Naive B cell (primary cell): ENCODE measurements at regions not wholly inside any gene's neighbourhood (a gene's known extent, or its start where the extent isn't known, plus 50 kb on each side); places are given as distances from the start of the nearest gene placed in this dataset.
"Not testable (repeated sequence)": the region's sequence is repeated elsewhere in the genome, so short reads cannot be mapped to it uniquely, and the experiment has no call there.

ENCODE experiments used
- ATAC-seq, 2 donors: fragments of 150-1000 bp; cut with Tn5 transposase; 2 replicates each; pipeline ENCODE4 v1.10.0; 2021; ENCODE audit warnings: low read depth in 2 of 2, mild to moderate bottlenecking in 2 of 2, moderate library complexity in 2 of 2
- DNase-seq: peaks from one replicate; pipeline ENCODE4 v3.0.0; 2022
- H3K27ac Mint-ChIP-seq, 6 donors: one replicate each; pipeline ENCODE4 v1.8.0; 2020 to 2022; ENCODE audit warnings: mild to moderate bottlenecking in 6 of 6, mixed read lengths in 6 of 6, moderate library complexity in 5 of 6, inconsistent platforms in 2 of 6
- H3K27me3 Mint-ChIP-seq, 3 donors: one replicate each; pipeline ENCODE4 v1.8.0; 2021 to 2022; ENCODE audit warnings: mixed read lengths in 3 of 3, mild to moderate bottlenecking in 1 of 3
- H3K36me3 Mint-ChIP-seq, 2 donors: one replicate each; pipeline ENCODE4 v1.8.0; 2020 to 2022; ENCODE audit warnings: mixed read lengths in 2 of 2, inconsistent platforms in 1 of 2, mild to moderate bottlenecking in 1 of 2
- H3K4me1 Mint-ChIP-seq, 3 donors: one replicate each; pipeline ENCODE4 v1.8.0; 2020 to 2022; ENCODE audit warnings: mixed read lengths in 3 of 3, inconsistent platforms in 1 of 3, mild to moderate bottlenecking in 1 of 3, moderate library complexity in 1 of 3
- H3K4me3 Mint-ChIP-seq, 8 donors: one replicate each; pipeline ENCODE4 v1.8.0; 2020 to 2022; ENCODE audit warnings: mild to moderate bottlenecking in 8 of 8, mixed read lengths in 8 of 8, moderate library complexity in 8 of 8, inconsistent platforms in 2 of 8
- H3K9me3 Mint-ChIP-seq, 7 donors: one replicate each; pipeline ENCODE4 v1.8.0; 2020 to 2022; ENCODE audit warnings: mixed read lengths in 7 of 7, mild to moderate bottlenecking in 5 of 7, inconsistent platforms in 2 of 7, moderate library complexity in 1 of 7

DNA sequence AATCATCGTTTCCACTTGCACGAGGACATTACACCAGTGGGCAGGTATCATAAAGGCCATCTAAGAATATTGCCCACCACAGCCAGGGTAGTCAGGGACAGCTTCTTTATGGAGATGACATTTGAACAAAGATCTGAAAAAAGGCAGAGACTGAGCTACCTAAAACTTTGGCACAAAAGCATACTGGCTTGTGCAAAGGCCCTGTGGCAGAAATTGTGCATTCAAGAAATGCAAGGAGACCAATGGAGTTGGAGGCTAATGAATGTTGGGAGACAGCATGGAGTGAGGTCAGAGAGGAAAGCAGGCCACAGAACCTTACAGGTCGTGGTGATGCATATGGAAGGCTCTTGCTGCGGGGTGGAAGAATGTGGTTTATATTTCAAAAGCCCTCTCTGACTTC, 578.5 kb downstream of the BNC2 start:
- Mint-ChIP-seq H3K36me3 (no peaks in the 10 kb centered on the region), H3K27ac (no peak overlapping the region), H3K4me3 (no peak overlapping the region), H3K27me3 (peaks cover 0 to 3% (median 0%) of the 10 kb centered on the region in 3 donors), H3K4me1 (peaks cover 4 to 9% (median 4%) of the 10 kb centered on the region in 3 donors), H3K9me3 (peaks cover 0 to 6% (median 2%) of the 10 kb centered on the region in 7 donors)
- ATAC-seq (no peak), DNase-seq (no peak)

DNA sequence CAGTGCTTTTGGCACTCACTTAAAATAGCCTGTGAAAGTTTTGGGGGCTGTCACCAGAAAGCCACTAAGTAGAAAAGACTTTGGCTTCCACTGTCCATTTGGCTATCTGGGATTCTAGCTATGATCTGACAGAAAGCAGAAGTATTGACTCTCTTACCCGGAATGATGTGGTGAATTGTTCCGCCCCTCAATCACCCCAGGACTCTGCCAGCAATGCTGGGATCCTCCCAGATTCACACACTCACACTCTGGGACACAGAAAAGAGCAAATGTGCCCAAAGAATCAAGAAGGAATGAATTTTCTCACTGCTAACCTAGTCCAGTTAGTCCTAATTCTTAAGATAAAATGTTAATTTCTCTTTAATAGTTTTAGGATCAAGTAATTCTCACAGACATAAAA, 576.9 kb downstream of the BNC2 start:
- H3K36me3 Mint-ChIP-seq: peaks cover 0 to 8% of the 10 kb centered on the region in 2 donors
- H3K9me3 Mint-ChIP-seq: peaks cover 0 to 16% (median 5%) of the 10 kb centered on the region in 7 donors
- no peak overlapping the region for H3K27ac Mint-ChIP-seq
- DNase-seq (no peak), ATAC-seq (no peak)
- peaks cover 0 to 3% (median 0%) of the 10 kb centered on the region in 3 donors for H3K27me3 Mint-ChIP-seq
- peaks cover 4 to 9% (median 4%) of the 10 kb centered on the region in 3 donors for H3K4me1 Mint-ChIP-seq
- no peak overlapping the region for H3K4me3 Mint-ChIP-seq

DNA sequence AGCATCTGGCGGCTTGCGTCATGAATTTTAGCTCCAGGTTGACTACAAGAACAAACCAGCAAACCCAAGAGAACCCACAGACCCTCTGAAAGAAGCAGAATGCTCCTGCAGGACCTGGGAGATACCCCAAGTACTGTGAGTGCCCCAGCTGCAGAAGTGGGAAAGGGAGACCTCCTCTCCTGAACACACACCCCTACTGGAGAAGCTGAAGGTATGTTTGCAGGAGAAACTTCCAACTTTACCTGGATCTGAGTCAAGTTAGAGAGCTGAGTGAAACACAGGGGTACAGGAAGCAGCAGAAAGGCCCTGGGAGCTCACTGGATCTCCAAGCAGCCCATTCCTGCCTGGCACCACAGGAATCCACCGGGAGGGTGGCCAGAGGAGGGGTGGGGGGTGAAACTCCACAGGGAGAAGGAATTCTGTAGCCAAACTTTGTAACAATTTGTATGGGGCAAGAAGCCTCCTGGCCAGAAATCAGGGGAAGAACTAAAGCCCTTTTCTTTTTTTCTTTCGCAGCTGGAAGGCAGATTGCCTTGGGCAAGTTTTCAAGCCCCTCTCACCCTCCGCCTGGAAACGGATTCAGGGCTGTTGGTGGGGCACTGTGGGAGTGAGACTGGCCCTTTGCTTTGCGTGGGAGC, 576.2 kb downstream of the BNC2 start:
- peaks cover 4 to 7% (median 4%) of the 10 kb centered on the region in 3 donors for H3K4me1 Mint-ChIP-seq
- peaks cover 0 to 8% of the 10 kb centered on the region in 2 donors for H3K36me3 Mint-ChIP-seq
- H3K4me3 Mint-ChIP-seq: no peak overlapping the region
- peaks cover 2 to 22% (median 5%) of the 10 kb centered on the region in 7 donors for H3K9me3 Mint-ChIP-seq
- peaks cover 0 to 3% (median 0%) of the 10 kb centered on the region in 3 donors for H3K27me3 Mint-ChIP-seq
- no peak for DNase-seq
- no peak overlapping the region for H3K27ac Mint-ChIP-seq
- no peak for ATAC-seq

DNA sequence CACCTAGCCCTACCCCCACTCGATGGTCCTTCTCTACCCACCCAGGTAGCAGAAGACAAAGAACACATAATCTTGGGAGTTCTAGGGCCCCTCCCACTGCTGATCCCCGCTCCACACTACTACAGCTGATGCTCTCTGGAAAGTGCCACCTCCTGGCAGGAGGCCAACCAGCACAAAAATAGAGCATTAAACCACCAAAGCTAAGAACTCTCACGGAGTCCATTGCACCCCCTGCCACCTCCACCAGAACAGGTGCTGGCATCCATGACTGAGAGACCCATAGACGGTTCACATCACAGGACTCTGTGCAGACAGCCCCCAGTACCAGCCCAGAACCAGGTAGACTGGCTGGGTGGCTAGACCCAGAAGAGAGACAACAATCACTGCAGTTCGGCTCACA, 575.5 kb downstream of the BNC2 start:
- ATAC-seq, H3K4me1 Mint-ChIP-seq, DNase-seq, H3K27me3 Mint-ChIP-seq, H3K4me3 Mint-ChIP-seq, H3K27ac Mint-ChIP-seq, H3K36me3 Mint-ChIP-seq: not testable (repeated sequence)
- peaks cover 2 to 26% (median 6%) of the 10 kb centered on the region in 7 donors for H3K9me3 Mint-ChIP-seq

DNA sequence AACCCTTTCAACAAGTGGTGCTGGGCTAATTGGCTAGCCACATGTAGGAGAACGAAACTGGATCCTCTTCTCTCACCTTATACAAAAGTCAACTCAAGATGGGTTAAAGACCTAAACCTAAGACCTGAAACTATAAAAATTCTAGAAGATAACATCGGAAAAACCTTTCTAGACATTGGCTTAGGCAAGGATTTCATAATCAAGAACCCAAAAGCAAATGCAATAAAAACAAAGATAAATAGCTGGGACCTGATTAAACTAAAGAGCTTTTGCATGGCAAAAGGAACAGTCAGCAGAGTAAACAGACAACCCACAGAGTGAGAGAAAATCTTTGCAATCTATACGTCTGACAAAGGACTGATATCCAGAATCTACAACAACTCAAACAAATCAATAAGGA, 571.1 kb downstream of the BNC2 start:
- H3K4me1 Mint-ChIP-seq, H3K27ac Mint-ChIP-seq, H3K36me3 Mint-ChIP-seq, DNase-seq, H3K4me3 Mint-ChIP-seq, H3K27me3 Mint-ChIP-seq, ATAC-seq: not testable (repeated sequence)
- peaks cover 0 to 20% (median 10%) of the 10 kb centered on the region in 7 donors for H3K9me3 Mint-ChIP-seq

DNA sequence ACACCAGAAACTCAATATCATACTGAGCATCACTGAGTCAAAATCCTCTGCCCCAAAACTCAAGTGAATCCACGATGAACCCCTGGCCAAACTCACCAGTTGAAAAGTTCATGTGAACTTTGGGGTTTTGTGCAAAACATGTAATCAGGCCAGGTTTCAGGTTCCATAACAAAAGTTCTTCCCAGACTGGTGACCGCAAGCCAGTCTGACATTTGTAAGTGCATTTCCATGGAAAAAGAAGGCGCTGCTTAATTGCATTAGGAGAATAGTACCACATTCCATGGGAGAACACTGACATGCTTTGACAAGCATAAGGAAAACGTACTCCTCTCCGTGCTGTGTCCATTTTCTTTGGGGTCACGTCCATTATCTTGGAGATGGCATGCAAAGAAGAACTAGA, 567.0 kb downstream of the BNC2 start:
- DNase-seq: no peak
- H3K4me3 Mint-ChIP-seq: no peak overlapping the region
- no peak for ATAC-seq
- no peaks in the 10 kb centered on the region for H3K36me3 Mint-ChIP-seq
- H3K4me1 Mint-ChIP-seq: no peaks in the 10 kb centered on the region
- H3K27me3 Mint-ChIP-seq: no peaks in the 10 kb centered on the region
- H3K9me3 Mint-ChIP-seq: peaks cover 3 to 11% (median 5%) of the 10 kb centered on the region in 7 donors
- no peak overlapping the region for H3K27ac Mint-ChIP-seq

DNA sequence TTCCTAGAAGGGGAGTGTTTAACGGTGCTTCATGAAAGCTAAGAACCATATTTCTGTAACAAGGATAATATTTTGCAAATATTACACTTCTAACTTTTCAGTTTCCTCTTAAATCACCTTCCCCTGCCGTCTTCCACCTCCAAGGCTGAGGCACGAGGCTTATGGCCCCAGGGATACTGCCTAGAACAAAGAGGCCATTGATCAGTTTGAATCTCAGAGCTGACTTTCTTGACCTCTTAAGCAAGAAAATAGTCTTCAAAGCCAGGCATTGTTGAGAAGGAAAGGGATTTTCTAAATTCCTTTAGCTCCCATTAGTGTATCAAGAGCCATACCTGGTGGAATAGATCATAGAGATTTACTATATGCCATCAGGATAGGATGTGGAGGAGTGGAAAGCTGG, 566.2 kb downstream of the BNC2 start:
- ATAC-seq: no peak
- H3K27me3 Mint-ChIP-seq: no peaks in the 10 kb centered on the region
- no peak overlapping the region for H3K4me3 Mint-ChIP-seq
- H3K36me3 Mint-ChIP-seq: no peaks in the 10 kb centered on the region
- H3K27ac Mint-ChIP-seq: no peak overlapping the region
- H3K9me3 Mint-ChIP-seq: peaks cover 0 to 5% (median 3%) of the 10 kb centered on the region in 7 donors
- no peaks in the 10 kb centered on the region for H3K4me1 Mint-ChIP-seq
- DNase-seq: no peak

DNA sequence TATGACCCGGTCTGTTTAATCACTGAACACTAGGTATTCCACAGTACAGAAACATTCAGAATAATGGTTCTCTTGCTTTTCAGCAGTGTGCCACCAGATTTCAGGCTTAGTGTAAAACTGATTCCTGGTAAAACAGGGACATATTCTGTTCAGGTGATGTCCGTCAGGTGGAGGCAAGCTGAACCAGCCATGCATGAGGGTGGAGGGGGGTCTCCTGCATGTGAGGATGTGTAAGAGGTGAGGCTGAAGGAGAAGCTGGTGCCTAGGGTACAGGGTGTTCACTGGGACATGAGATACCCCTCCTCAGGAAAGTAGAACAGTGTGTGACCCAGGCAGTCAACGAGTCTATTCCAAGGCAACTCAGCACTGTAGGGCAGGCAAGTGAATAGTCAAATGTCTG, 563.9 kb downstream of the BNC2 start:
- DNase-seq (no peak), ATAC-seq (no peak)
- peaks cover 0 to 5% (median 3%) of the 10 kb centered on the region in 7 donors for H3K9me3 Mint-ChIP-seq
- no peaks in the 10 kb centered on the region for H3K36me3 Mint-ChIP-seq
- H3K27me3 Mint-ChIP-seq: no peaks in the 10 kb centered on the region
- H3K4me3 Mint-ChIP-seq: no peak overlapping the region
- H3K27ac Mint-ChIP-seq: no peak overlapping the region
- no peaks in the 10 kb centered on the region for H3K4me1 Mint-ChIP-seq

DNA sequence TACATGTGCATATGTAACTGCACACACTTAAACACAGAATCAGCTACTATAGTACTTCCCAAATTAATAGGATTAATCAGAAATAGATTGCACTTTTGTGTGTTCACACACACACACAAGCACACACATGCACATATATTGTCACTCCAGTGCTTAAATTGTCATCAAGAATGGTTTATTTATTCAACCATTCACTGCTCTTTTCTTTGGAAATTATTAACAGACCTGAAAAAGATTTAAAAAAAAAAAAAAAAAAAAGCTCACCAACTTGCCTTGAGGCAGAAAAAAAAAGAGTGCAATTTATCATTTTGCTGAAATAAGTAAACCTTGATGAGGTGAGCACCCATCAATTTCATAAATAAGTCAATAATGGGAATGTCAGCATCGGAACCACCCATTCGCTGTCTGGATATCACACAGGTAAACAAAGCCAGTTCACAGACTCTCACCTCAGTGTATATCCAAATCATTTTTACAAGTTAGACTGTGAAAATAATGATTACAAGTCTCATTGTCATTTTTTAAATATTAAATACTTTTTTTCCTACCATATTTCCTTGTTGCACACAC, 562.8 kb downstream of the BNC2 start:
- DNase-seq: no peak
- Mint-ChIP-seq H3K27me3 (no peaks in the 10 kb centered on the region), H3K4me1 (no peaks in the 10 kb centered on the region), H3K27ac (no peak overlapping the region), H3K4me3 (no peak overlapping the region), H3K36me3 (no peaks in the 10 kb centered on the region), H3K9me3 (peaks cover 0 to 4% (median 1%) of the 10 kb centered on the region in 7 donors)
- no peak for ATAC-seq

DNA sequence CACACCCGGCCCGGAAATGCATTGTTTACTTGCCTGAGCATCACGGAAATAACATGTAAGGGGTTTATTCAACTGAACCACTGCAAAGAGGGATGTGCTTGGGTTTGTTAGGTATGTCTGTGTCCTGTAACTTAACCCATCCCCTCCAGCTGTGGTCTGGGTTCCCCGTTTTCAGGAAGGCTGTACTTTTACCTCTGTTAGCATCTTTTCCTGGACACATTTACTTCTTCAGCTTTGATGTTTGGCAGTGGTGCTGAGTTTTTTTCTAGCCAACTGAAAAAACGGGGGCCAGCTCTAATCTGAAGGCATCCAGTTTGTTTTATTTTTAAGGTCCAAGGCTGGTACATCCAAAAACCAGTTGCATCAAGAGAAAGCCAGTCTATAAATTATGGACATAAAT, 561.8 kb downstream of the BNC2 start:
- no peaks in the 10 kb centered on the region for H3K27me3 Mint-ChIP-seq
- ATAC-seq (no peak), DNase-seq (no peak)
- peaks cover 0 to 4% (median 1%) of the 10 kb centered on the region in 7 donors for H3K9me3 Mint-ChIP-seq
- H3K27ac Mint-ChIP-seq: no peak overlapping the region
- H3K4me1 Mint-ChIP-seq: no peaks in the 10 kb centered on the region
- no peaks in the 10 kb centered on the region for H3K36me3 Mint-ChIP-seq
- H3K4me3 Mint-ChIP-seq: no peak overlapping the region

DNA sequence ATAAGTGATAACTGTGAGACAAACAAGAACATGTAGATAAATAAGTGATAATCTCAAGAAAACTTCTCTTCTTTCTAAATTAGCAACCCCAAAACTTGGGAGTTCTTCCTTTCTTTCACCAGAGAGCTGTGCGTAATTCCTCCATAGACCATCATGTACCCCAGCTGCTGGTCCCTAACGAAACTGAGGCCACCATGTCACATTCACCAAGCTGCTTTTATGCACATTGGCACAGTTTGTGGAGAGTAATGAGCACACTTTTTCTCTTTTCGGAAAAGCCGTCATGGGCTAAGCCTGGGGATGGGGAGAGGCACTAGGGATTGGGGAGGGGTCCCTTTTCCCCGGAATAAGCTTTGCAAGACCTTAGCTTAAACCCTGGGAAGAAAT, 561.4 kb downstream of the BNC2 start:
- peaks cover 0 to 4% (median 1%) of the 10 kb centered on the region in 7 donors for H3K9me3 Mint-ChIP-seq
- no peaks in the 10 kb centered on the region for H3K36me3 Mint-ChIP-seq
- no peaks in the 10 kb centered on the region for H3K4me1 Mint-ChIP-seq
- H3K27ac Mint-ChIP-seq: no peak overlapping the region
- DNase-seq (no peak), ATAC-seq (no peak)
- no peak overlapping the region for H3K4me3 Mint-ChIP-seq
- no peaks in the 10 kb centered on the region for H3K27me3 Mint-ChIP-seq

DNA sequence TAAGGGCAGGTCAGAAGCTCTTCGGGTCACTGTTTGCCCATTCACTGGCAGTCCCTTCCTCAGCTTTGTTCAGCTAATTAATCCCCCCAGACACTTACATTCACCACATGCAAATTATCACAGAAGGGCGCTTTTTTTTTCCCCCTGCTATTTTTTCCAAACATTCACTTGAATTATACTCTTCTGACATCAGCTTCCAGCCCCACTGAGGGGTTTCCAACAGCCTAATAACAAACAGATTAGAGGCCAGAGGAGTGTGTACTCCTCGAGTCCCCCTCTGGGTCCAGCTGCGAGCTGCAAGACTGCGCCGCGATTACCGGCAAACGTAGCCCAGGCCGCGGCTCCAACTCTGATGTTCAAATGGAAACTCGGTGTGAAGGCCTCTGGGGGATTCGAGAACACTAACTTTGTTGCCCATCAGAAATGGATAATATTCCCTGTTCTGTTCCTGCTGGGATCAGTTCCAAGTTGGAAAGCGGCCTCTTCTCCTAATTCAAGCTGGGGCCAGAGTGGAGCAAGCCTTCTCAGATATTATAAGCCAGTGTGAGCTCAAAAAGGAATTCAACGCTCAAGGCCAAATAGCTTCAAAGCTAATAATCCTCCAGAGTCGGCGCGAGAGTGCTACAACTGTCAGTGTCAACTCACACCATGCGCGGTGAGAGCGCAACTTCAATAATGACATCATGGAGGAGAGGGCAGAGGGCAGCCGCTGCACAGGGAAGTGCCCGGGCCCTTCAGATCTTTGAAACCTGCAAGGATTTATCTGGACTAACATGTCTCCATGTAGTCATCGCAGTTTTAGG, 560.8 kb downstream of the BNC2 start:
- H3K9me3 Mint-ChIP-seq: peaks cover 0 to 4% (median 1%) of the 10 kb centered on the region in 7 donors
- H3K27me3 Mint-ChIP-seq: no peaks in the 10 kb centered on the region
- no peak overlapping the region for H3K27ac Mint-ChIP-seq
- DNase-seq (no peak), ATAC-seq (no peak)
- H3K36me3 Mint-ChIP-seq: no peaks in the 10 kb centered on the region
- H3K4me3 Mint-ChIP-seq: no peak overlapping the region
- no peaks in the 10 kb centered on the region for H3K4me1 Mint-ChIP-seq

DNA sequence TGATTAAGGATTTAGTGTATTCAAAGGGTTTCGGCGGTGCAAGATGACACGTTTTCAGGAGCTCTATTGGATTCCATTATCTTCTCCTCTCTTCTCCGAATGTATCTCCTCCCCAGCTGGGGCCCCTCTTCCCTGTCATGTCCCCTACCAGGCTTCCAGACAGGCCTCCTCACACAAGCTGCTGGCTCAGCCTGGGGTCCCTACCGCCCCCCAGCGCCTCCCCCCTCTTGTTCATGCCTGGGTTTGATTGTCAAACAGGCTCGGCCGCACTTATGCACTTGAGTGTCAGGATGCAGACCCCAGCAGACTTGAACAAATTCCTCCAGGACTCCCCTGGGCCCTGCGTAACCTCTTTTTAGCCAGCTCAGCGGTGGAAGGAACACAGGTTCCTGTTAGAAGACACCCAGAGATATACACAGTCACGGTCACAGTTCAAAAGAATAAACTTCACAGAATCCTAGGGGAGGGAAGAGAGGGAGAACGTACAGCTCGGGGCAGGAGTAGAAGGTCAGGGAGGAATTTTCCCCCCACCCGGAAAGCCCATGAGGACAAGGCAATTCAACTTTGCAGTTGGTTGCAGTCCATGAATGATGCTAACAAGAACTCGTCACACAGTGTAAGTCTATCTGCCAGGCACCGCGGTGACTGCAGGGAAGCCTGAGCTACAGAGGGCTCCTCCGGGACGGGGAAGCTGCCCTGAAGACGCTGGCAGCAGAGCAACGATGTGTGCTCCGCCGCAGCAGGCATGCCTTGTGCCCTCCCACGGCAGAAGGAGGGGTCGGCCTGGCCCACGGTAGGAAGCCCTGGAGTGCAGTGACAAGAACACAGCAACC, 560.0 kb downstream of the BNC2 start:
- Mint-ChIP-seq H3K4me3 (no peak overlapping the region), H3K36me3 (no peaks in the 10 kb centered on the region), H3K27ac (no peak overlapping the region), H3K9me3 (peaks cover 0 to 4% (median 0%) of the 10 kb centered on the region in 7 donors), H3K4me1 (no peaks in the 10 kb centered on the region), H3K27me3 (no peaks in the 10 kb centered on the region)
- DNase-seq (no peak), ATAC-seq (no peak)
